HepG2 (cell line): ENCODE measurements at regions not wholly inside any gene's neighbourhood (a gene's known extent, or its start where the extent isn't known, plus 50 kb on each side); places are given as distances from the start of the nearest gene placed in this dataset.

Source experiments
- CTCF ChIP-seq: sonication (generic); formaldehyde crosslinking; IDR thresholded peaks from 2 replicates; pipeline ENCODE4 v1.5.0; 2020; ENCODE audit warnings: mild to moderate bottlenecking, missing genetic modification reagents, moderate library complexity
- POLR2AphosphoS5 ChIP-seq: IDR thresholded peaks from 2 replicates; pipeline ENCODE4 v1.6.1; 2012; ENCODE audit warnings: low read depth, low read length
- REST ChIP-seq, 2 experiments: IDR thresholded peaks; 2 replicates each; pipeline ENCODE4 v1.6.1; 2011 to 2012; ENCODE audit warnings: low read length in 2 of 2, borderline replicate concordance in 1 of 2, low read depth in 1 of 2, mild to moderate bottlenecking in 1 of 2, moderate library complexity in 1 of 2
- RFX3 ChIP-seq: IDR thresholded peaks from 2 replicates; pipeline ENCODE4 v1.6.1; 2016; ENCODE audit warnings: missing biosample characterization, missing genetic modification reagents

- TF ChIP-seq REST (IDR thresholded peaks at IDR 0.05; ENCODE audit: borderline replicate concordance in 1 of 2, low read depth in 1 of 2, low read length in 2 of 2) (no peak), POLR2AphosphoS5 (no peak), RFX3 (no peak), CTCF (CRISPR knock-in tag) (no peak)
Measured at GRCh38 chr16:49094471-49094870, 187.2 kb downstream of the CBLN1 start.
